ENCODE measurements at regions not wholly inside any gene's neighbourhood (a gene's known extent, or its start where the extent isn't known, plus 50 kb on each side); places are given as distances from the start of the nearest gene placed in this dataset.

- no peak for TF ChIP-seq CTCF (IDR thresholded peaks at IDR 0.05; ENCODE audit: unreplicated experiment)
- Mint-ChIP-seq H3K4me1 (ENCODE audit: low read depth) (peaks cover 2% of the 10 kb centered on the region), H3K4me3 (ENCODE audit: low read depth) (no peak overlapping the region), H3K9me3 (ENCODE audit: low read depth) (no peaks in the 10 kb centered on the region), H3K36me3 (ENCODE audit: insufficient read depth) (no peaks in the 10 kb centered on the region), H3K27me3 (peaks cover 8% of the 10 kb centered on the region), H3K27ac (no peak overlapping the region)
- no peak for DNase-seq (ENCODE audit: low spot score, unreplicated experiment)
Measured at GRCh38 chr14:101225157-101226152, 321.9 kb upstream of the RTL1 start.

- H3K27ac Mint-ChIP-seq: no peak overlapping the region
- H3K9me3 Mint-ChIP-seq (ENCODE audit: low read depth): no peaks in the 10 kb centered on the region
- no peak for TF ChIP-seq CTCF (IDR thresholded peaks at IDR 0.05; ENCODE audit: unreplicated experiment)
- no peak overlapping the region for H3K4me3 Mint-ChIP-seq (ENCODE audit: low read depth)
- peaks cover 8% of the 10 kb centered on the region for H3K27me3 Mint-ChIP-seq
- DNase-seq (ENCODE audit: low spot score, unreplicated experiment): no peak
- no peaks in the 10 kb centered on the region for H3K36me3 Mint-ChIP-seq (ENCODE audit: insufficient read depth)
- H3K4me1 Mint-ChIP-seq (ENCODE audit: low read depth): peaks cover 2% of the 10 kb centered on the region
Measured at GRCh38 chr14:101226265-101226602, 322.7 kb upstream of the RTL1 start.

GRCh38 chr14:101226603-101227425 is 323.3 kb upstream of the RTL1 start:
- peaks cover 2% of the 10 kb centered on the region for H3K4me1 Mint-ChIP-seq (ENCODE audit: low read depth)
- H3K36me3 Mint-ChIP-seq (ENCODE audit: insufficient read depth): no peaks in the 10 kb centered on the region
- DNase-seq (ENCODE audit: low spot score, unreplicated experiment): no peak
- no peak overlapping the region for H3K4me3 Mint-ChIP-seq (ENCODE audit: low read depth)
- peaks cover 8% of the 10 kb centered on the region for H3K27me3 Mint-ChIP-seq
- H3K27ac Mint-ChIP-seq: no peak overlapping the region
- no peak for TF ChIP-seq CTCF (IDR thresholded peaks at IDR 0.05; ENCODE audit: unreplicated experiment)
- no peaks in the 10 kb centered on the region for H3K9me3 Mint-ChIP-seq (ENCODE audit: low read depth)

GRCh38 chr14:101227611-101228594 is 324.4 kb upstream of the RTL1 start:
- H3K9me3 Mint-ChIP-seq (ENCODE audit: low read depth): no peaks in the 10 kb centered on the region
- H3K36me3 Mint-ChIP-seq (ENCODE audit: insufficient read depth): no peaks in the 10 kb centered on the region

More at GRCh38 chr14:101227611-101228594, 324.4 kb upstream of the RTL1 start:
- Mint-ChIP-seq H3K27ac (no peak overlapping the region), H3K4me3 (ENCODE audit: low read depth) (no peak overlapping the region), H3K27me3 (peaks cover 4% of the 10 kb centered on the region), H3K4me1 (ENCODE audit: low read depth) (peaks cover 2% of the 10 kb centered on the region)
- no peak for DNase-seq (ENCODE audit: low spot score, unreplicated experiment)
- no peak for TF ChIP-seq CTCF (IDR thresholded peaks at IDR 0.05; ENCODE audit: unreplicated experiment)

All from progenitor cell of endocrine pancreas (in vitro differentiated cells).